GM21360 (cell line): ENCODE measurements at regions not wholly inside any gene's neighbourhood (a gene's known extent, or its start where the extent isn't known, plus 50 kb on each side); places are given as distances from the start of the nearest gene placed in this dataset.

Experiments used
- ATAC-seq: cut with Tn5 transposase; IDR thresholded peaks from one replicate; pipeline ENCODE4 v1.9.1; 2021; ENCODE audit warnings: mild to moderate bottlenecking, moderate library complexity; ENCODE audit not compliant: unreplicated experiment

- ATAC-seq: no peak
Observed at GRCh38 chr5:89513299-89514044, 630.5 kb upstream of the MEF2C start.

- no peak for ATAC-seq
Observed at GRCh38 chr5:89504051-89504450, 621.1 kb upstream of the MEF2C start.

GRCh38 chr5:89499787-89500186 lies 616.8 kb upstream of the MEF2C start:
- no peak for ATAC-seq

- ATAC-seq: no peak
Observed at GRCh38 chr5:89498699-89499098, 615.7 kb upstream of the MEF2C start.

GRCh38 chr5:89493414-89493813 lies 610.4 kb upstream of the MEF2C start:
- ATAC-seq: no peak

GRCh38 chr5:89484962-89485361 lies 602.0 kb upstream of the MEF2C start:
- no peak for ATAC-seq

GRCh38 chr5:89480406-89481007 lies 597.5 kb upstream of the MEF2C start:
- ATAC-seq: no peak

GRCh38 chr5:89478851-89479250 lies 595.9 kb upstream of the MEF2C start:
- ATAC-seq: no peak

- no peak for ATAC-seq
Observed at GRCh38 chr5:89473196-89473595, 590.2 kb upstream of the MEF2C start.

- ATAC-seq: no peak
Observed at GRCh38 chr5:89471541-89471940, 588.6 kb upstream of the MEF2C start.

GRCh38 chr5:89471115-89471514 lies 588.1 kb upstream of the MEF2C start:
- no peak for ATAC-seq

GRCh38 chr5:89470658-89471057 lies 587.7 kb upstream of the MEF2C start:
- ATAC-seq: no peak

- ATAC-seq: no peak
Observed at GRCh38 chr5:89458332-89458656, 575.3 kb upstream of the MEF2C start.

GRCh38 chr5:89457411-89458331 lies 574.7 kb upstream of the MEF2C start:
- ATAC-seq: no peak

- peak; percentile 60 for ATAC-seq
Observed at GRCh38 chr5:89452081-89452480, 569.1 kb upstream of the MEF2C start.

GRCh38 chr5:89451263-89451662 lies 568.3 kb upstream of the MEF2C start:
- ATAC-seq: no peak

GRCh38 chr5:89450149-89450538 lies 567.2 kb upstream of the MEF2C start:
- ATAC-seq: peak; percentile 38

GRCh38 chr5:89449392-89450148 lies 566.6 kb upstream of the MEF2C start:
- no peak for ATAC-seq

- ATAC-seq: no peak
Observed at GRCh38 chr5:89447027-89447426, 564.0 kb upstream of the MEF2C start.

GRCh38 chr5:89445106-89445745 lies 562.2 kb upstream of the MEF2C start:
- no peak for ATAC-seq

- ATAC-seq: no peak
Observed at GRCh38 chr5:89444088-89444487, 561.1 kb upstream of the MEF2C start.
